GM23248 (cell line): ENCODE measurements at regions not wholly inside any gene's neighbourhood (a gene's known extent, or its start where the extent isn't known, plus 50 kb on each side); places are given as distances from the start of the nearest gene placed in this dataset. TPM values are rescaled to one million over a fixed set of nuclear protein-coding genes. Genes with fewer than 3 reads are reported as not detected.

Source experiments
- DNase-seq: peaks from one replicate; pipeline ENCODE4 v3.0.0-alpha.2; 2015
- H2AFZ ChIP-seq: fragments of 200-600 bp; sonication (generic); 2 replicates; pipeline ENCODE4 v1.6.1; 2016; ENCODE audit warnings: antibody characterized with exemption
- H3F3A ChIP-seq: fragments of 200-600 bp; sonication (generic); 2 replicates; pipeline ENCODE4 v1.6.1; 2016; ENCODE audit warnings: mild to moderate bottlenecking, antibody characterized with exemption, mixed run types; ENCODE audit not compliant: insufficient read depth
- H3K27ac ChIP-seq: fragments of 200-600 bp; sonication (generic); 2 replicates; pipeline ENCODE4 v1.5.1; 2016; ENCODE audit warnings: mild to moderate bottlenecking
- H3K27me3 ChIP-seq: fragments of 200-600 bp; sonication (generic); replicated peaks from 2 replicates; pipeline ENCODE4 v1.6.1; 2016; ENCODE audit warnings: mild to moderate bottlenecking; ENCODE audit not compliant: insufficient read depth
- H3K36me3 ChIP-seq: fragments of 200-600 bp; sonication (generic); 2 replicates; pipeline ENCODE4 v1.6.1; 2016; ENCODE audit warnings: low read depth, mild to moderate bottlenecking
- H3K4me1 ChIP-seq: fragments of 200-600 bp; sonication (generic); 2 replicates; pipeline ENCODE4 v1.6.1; 2016; ENCODE audit warnings: mild to moderate bottlenecking; ENCODE audit not compliant: insufficient read depth
- H3K4me2 ChIP-seq: fragments of 200-600 bp; sonication (generic); one replicate; pipeline ENCODE4 v1.6.1; 2016; ENCODE audit warnings: mild to moderate bottlenecking; ENCODE audit not compliant: unreplicated experiment
- H3K4me3 ChIP-seq: fragments of 200-600 bp; sonication (generic); 2 replicates; pipeline ENCODE4 v1.5.1; 2016; ENCODE audit warnings: mild to moderate bottlenecking
- H3K79me2 ChIP-seq: fragments of 200-600 bp; sonication (generic); 2 replicates; pipeline ENCODE4 v1.6.1; 2016; ENCODE audit warnings: mild to moderate bottlenecking; ENCODE audit not compliant: insufficient read depth
- H3K9ac ChIP-seq: fragments of 200-600 bp; sonication (generic); 2 replicates; pipeline ENCODE4 v1.6.1; 2016; ENCODE audit warnings: mild to moderate bottlenecking
- H3K9me2 ChIP-seq: fragments of 200-600 bp; sonication (generic); 2 replicates; pipeline ENCODE4 v1.6.1; 2016; ENCODE audit warnings: mixed run types, mild to moderate bottlenecking, moderate library complexity; ENCODE audit not compliant: insufficient read depth
- H3K9me3 ChIP-seq: fragments of 200-600 bp; sonication (generic); one replicate; pipeline ENCODE4 v1.6.1; 2017; ENCODE audit warnings: low read depth
- H4K20me1 ChIP-seq: fragments of 200-600 bp; sonication (generic); 2 replicates; pipeline ENCODE4 v1.6.0; 2016; ENCODE audit not compliant: insufficient read depth
- EZH2 ChIP-seq: fragments of 200-600 bp; sonication (generic); IDR thresholded peaks from 2 replicates; pipeline ENCODE4 v1.6.1; 2018; ENCODE audit warnings: antibody characterized with exemption, mild to moderate bottlenecking; ENCODE audit not compliant: insufficient read depth, poor library complexity, severe bottlenecking
- EZH2phosphoT487 ChIP-seq: fragments of 200-600 bp; sonication (generic); IDR thresholded peaks from 2 replicates; pipeline ENCODE4 v1.6.1; 2018; ENCODE audit warnings: antibody characterized with exemption, moderate library complexity, mild to moderate bottlenecking, low read depth; ENCODE audit not compliant: insufficient read depth
- WGBS, 2 experiments: methylation state at CpG; one replicate each; pipeline ENCODE4 v1.1.6; 2015 to 2017; ENCODE audit warnings: low lambda C conversion rate in 2 of 2, low coverage in 1 of 2; ENCODE audit errors: missing lambda C conversion rate in 2 of 2; 5-methylcytosine and 5-hydroxymethylcytosine counted together
- in situ Hi-C: fragments of 300-500 bp; cut with MboI; formaldehyde crosslinking; loops from 2 replicates; pipeline ENCODE4 v1.15.0; 2020
- microRNA-seq: library from miRNA; unstranded; fragments of <30 nt; microRNA quantifications from one replicate; pipeline ENCODE4, GENCODE V29; 2016; ENCODE audit warnings: borderline number of aligned reads
- small RNA-seq: library from RNA; depleted of rRNA; stranded (forward); fragments of <200 nt; gene quantifications from one replicate; pipeline ENCODE3, GENCODE V24; 2014; ENCODE audit warnings: low read depth, low replicate concordance

DNA sequence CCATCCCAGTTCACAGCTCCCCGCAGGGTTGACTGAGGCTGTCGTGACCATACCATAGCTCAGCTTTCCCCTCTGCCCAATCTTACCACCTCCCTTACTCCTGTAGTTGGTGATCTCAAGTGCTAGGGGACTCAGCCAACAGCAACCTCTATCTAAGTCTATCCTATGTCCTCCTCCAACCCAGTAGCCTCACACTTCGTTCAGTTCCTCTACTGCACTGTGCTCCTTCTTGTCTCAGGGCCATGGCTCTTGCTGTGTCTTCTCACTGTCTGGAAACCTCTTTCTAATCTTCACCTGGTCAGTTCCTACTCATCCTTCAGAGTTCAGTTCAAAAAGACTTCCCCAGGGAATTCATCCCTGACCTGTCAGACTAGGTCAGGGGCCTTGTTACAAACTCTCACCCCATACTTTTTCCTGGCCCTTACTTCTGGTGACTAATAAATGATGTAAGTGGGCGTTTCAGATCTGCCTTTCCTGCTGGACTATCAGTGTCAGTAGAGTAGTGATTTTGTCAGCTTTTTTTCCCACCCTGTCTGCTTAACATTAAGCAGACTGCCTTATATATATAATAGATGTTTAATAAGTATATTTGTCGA is 53.6 kb upstream of the NR3C1 start:
- H3K4me3 ChIP-seq = peak overlapping the region; percentile 30; the same call in 1 of the 2 replicates
- 49 to 57% methylated on average over 5 of the region's 5 CpGs for WGBS, 2 experiments
- no peaks in the 10 kb centered on the region for H3K9me3 ChIP-seq
- H3K36me3 ChIP-seq = no peaks in the 10 kb centered on the region
- H3K9me2 ChIP-seq = no peaks in the 10 kb centered on the region
- H3K79me2 ChIP-seq = no peaks in the 10 kb centered on the region
- peaks cover 17% of the 10 kb centered on the region for H3K4me1 ChIP-seq
- no peaks in the 10 kb centered on the region for H3K27me3 ChIP-seq
- H2AFZ ChIP-seq = peak overlapping the region; percentile 78
- peak overlapping the region; percentile 20; the same call in 1 of the 2 replicates for H3K27ac ChIP-seq
- no peaks in the 10 kb centered on the region for H4K20me1 ChIP-seq
- in situ Hi-C loops = no loop called here
- peak overlapping the region; percentile 59 for H3K4me2 ChIP-seq
- H3K9ac ChIP-seq = peak overlapping the region; percentile 36
- TF ChIP-seq EZH2phosphoT487 (no peak), EZH2 (no peak)
- DNase-seq = peak; percentile 76
- no peaks in the 10 kb centered on the region for H3F3A ChIP-seq

GRCh38 chr5:143454936-143455516 is 51.5 kb upstream of the NR3C1 start:
- DNase-seq = no peak
- Histone ChIP-seq H3K9me2 (no peaks in the 10 kb centered on the region), H3K4me3 (no peak overlapping the region), H3F3A (no peaks in the 10 kb centered on the region), H3K9ac (no peak overlapping the region), H3K27ac (no peak overlapping the region), H2AFZ (no peak overlapping the region), H3K9me3 (no peaks in the 10 kb centered on the region), H3K27me3 (no peaks in the 10 kb centered on the region), H3K79me2 (no peaks in the 10 kb centered on the region), H3K36me3 (no peaks in the 10 kb centered on the region), H3K4me2 (no peak overlapping the region), H3K4me1 (peaks cover 17% of the 10 kb centered on the region), H4K20me1 (no peaks in the 10 kb centered on the region)
- in situ Hi-C loops = no loop called here
- WGBS, 2 experiments = 94 to 98% methylated on average over 6 of the region's 6 CpGs
- no peak for TF ChIP-seq EZH2phosphoT487
- TF ChIP-seq EZH2 = no peak

GRCh38 chr5:143453720-143454119 is 50.2 kb upstream of the NR3C1 start:
- Histone ChIP-seq H3K9me2 (no peaks in the 10 kb centered on the region), H3K9ac (no peak overlapping the region), H3K36me3 (no peaks in the 10 kb centered on the region), H3K4me3 (no peak overlapping the region), H3K4me1 (peaks cover 17% of the 10 kb centered on the region), H4K20me1 (no peaks in the 10 kb centered on the region), H3K27me3 (no peaks in the 10 kb centered on the region), H3K27ac (no peak overlapping the region), H3F3A (no peaks in the 10 kb centered on the region), H3K4me2 (no peak overlapping the region), H2AFZ (no peak overlapping the region), H3K9me3 (no peaks in the 10 kb centered on the region), H3K79me2 (no peaks in the 10 kb centered on the region)
- DNase-seq = no peak
- no peak for TF ChIP-seq EZH2phosphoT487
- no peak for TF ChIP-seq EZH2
- in situ Hi-C loops = no loop called here
- 93 to 94% methylated on average over 2 of the region's 2 CpGs for WGBS, 2 experiments

Small RNA genes lying in the stretch of these regions (microRNA-seq; reads per million reads assigned to microRNA genes)
- not detected for gene MIR5197

Small RNA genes lying in the stretch of these regions (small RNA-seq; reads per million reads assigned to genes)
- gene MIR5197 (not detected), gene RNU7-156P (not detected)
